ENCODE measurements at regions not wholly inside any gene's neighbourhood (a gene's known extent, or its start where the extent isn't known, plus 50 kb on each side); places are given as distances from the start of the nearest gene placed in this dataset.

DNA sequence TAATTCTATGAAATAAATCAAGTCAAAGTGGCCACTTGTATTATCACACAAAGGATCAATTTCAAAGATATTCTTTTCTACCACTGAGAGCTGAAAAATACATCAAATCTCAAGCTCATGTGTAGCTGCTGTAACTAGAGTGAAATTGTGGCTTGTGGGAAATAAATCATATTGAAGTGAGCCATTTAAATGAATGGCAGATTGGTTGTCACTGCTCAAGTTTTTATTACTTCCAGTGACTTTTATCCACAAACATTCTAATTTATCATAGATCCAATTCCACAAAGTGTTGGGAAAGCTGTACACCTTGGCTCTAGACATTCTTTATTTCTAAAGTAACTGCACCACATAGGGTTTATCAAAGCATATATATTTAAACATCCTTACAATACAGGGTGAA lies 285.4 kb downstream of the CNTN3 start:
- no peak for TF ChIP-seq CTCF (IDR thresholded peaks at IDR 0.05)

GRCh38 chr3:74328435-74328834 lies 286.0 kb downstream of the CNTN3 start:
- no peaks in the 10 kb centered on the region for H3K36me3 ChIP-seq
- H3K27me3 ChIP-seq = no peaks in the 10 kb centered on the region
- no peaks in the 10 kb centered on the region for H3K9me3 ChIP-seq
- no peak overlapping the region for H3K27ac ChIP-seq
- no peaks in the 10 kb centered on the region for H3K4me1 ChIP-seq
- TF ChIP-seq POLR2A (IDR thresholded peaks at IDR 0.05) = no peak
- TF ChIP-seq CTCF (IDR thresholded peaks at IDR 0.05) = no peak
- no peak overlapping the region for H3K4me3 ChIP-seq
- no peak for DNase-seq

More for the DNA sequence above, 285.4 kb downstream of the CNTN3 start:
- no peak overlapping the region for H3K4me3 ChIP-seq
- no peaks in the 10 kb centered on the region for H3K9me3 ChIP-seq
- DNase-seq = no peak
- H3K36me3 ChIP-seq = no peaks in the 10 kb centered on the region
- H3K27ac ChIP-seq = no peak overlapping the region
- H3K4me1 ChIP-seq = no peaks in the 10 kb centered on the region
- no peaks in the 10 kb centered on the region for H3K27me3 ChIP-seq

GRCh38 chr3:74315291-74315690 lies 299.2 kb downstream of the CNTN3 start:
- no peaks in the 10 kb centered on the region for H3K27me3 ChIP-seq
- H3K4me3 ChIP-seq = no peak overlapping the region
- H3K36me3 ChIP-seq = no peaks in the 10 kb centered on the region
- no peak for TF ChIP-seq CTCF (IDR thresholded peaks at IDR 0.05)
- no peak for TF ChIP-seq POLR2A (IDR thresholded peaks at IDR 0.05)
- H3K9me3 ChIP-seq = no peaks in the 10 kb centered on the region
- no peak overlapping the region for H3K27ac ChIP-seq
- DNase-seq = no peak
- no peaks in the 10 kb centered on the region for H3K4me1 ChIP-seq

GRCh38 chr3:74314696-74315095 lies 299.8 kb downstream of the CNTN3 start:
- TF ChIP-seq CTCF (IDR thresholded peaks at IDR 0.05) (no peak), POLR2A (IDR thresholded peaks at IDR 0.05) (no peak)
- Histone ChIP-seq H3K27ac (no peak overlapping the region), H3K36me3 (no peaks in the 10 kb centered on the region), H3K4me3 (no peak overlapping the region), H3K9me3 (no peaks in the 10 kb centered on the region), H3K4me1 (no peaks in the 10 kb centered on the region), H3K27me3 (no peaks in the 10 kb centered on the region)
- DNase-seq = no peak

DNA sequence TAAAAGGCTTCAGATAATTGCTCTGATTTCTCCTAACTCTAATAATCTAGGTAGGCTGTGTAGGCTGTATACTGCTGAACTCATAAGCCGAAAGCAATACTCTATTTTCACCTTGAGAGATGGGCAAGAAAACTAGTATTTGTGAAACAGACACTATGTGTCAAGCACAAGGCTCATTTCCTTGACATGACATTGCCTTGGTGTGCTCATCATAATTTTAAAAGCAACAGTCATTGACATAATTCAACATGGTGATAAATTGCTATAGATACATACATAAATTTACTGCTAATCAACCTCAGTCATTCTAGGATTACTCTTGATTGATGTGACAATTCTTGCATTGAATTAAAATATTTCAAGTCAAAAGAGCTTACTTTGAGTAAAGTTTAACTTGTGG lies 304.7 kb downstream of the CNTN3 start:
- no peaks in the 10 kb centered on the region for H3K4me1 ChIP-seq
- no peak for DNase-seq
- TF ChIP-seq POLR2A (IDR thresholded peaks at IDR 0.05) (no peak), CTCF (IDR thresholded peaks at IDR 0.05) (no peak)
- H3K36me3 ChIP-seq = no peaks in the 10 kb centered on the region
- H3K27ac ChIP-seq = no peak overlapping the region
- H3K27me3 ChIP-seq = no peaks in the 10 kb centered on the region
- H3K9me3 ChIP-seq = no peaks in the 10 kb centered on the region
- no peak overlapping the region for H3K4me3 ChIP-seq

- no peaks in the 10 kb centered on the region for H3K36me3 ChIP-seq
- TF ChIP-seq POLR2A (IDR thresholded peaks at IDR 0.05) = no peak
- TF ChIP-seq CTCF (IDR thresholded peaks at IDR 0.05) = no peak
- H3K4me1 ChIP-seq = no peaks in the 10 kb centered on the region
- H3K9me3 ChIP-seq = no peaks in the 10 kb centered on the region
- H3K4me3 ChIP-seq = no peak overlapping the region
- DNase-seq = no peak
- H3K27me3 ChIP-seq = no peaks in the 10 kb centered on the region
- no peak overlapping the region for H3K27ac ChIP-seq
Measured at GRCh38 chr3:74304424-74304823, 310.0 kb downstream of the CNTN3 start.

Measured in Peyer's patch (tissue), 4 donors.